Smooth muscle cell of the brain vasculature (primary cell): ENCODE measurements at regions not wholly inside any gene's neighbourhood (a gene's known extent, or its start where the extent isn't known, plus 50 kb on each side); places are given as distances from the start of the nearest gene placed in this dataset.

Experiments
- DNase-seq: peaks from one replicate; pipeline ENCODE4 v3.0.0-alpha.2; 2012; ENCODE audit warnings: low read depth, low spot score

GRCh38 chr4:128603081-128603480 is 206.4 kb upstream of the JADE1 start:
- no peak for DNase-seq

DNA sequence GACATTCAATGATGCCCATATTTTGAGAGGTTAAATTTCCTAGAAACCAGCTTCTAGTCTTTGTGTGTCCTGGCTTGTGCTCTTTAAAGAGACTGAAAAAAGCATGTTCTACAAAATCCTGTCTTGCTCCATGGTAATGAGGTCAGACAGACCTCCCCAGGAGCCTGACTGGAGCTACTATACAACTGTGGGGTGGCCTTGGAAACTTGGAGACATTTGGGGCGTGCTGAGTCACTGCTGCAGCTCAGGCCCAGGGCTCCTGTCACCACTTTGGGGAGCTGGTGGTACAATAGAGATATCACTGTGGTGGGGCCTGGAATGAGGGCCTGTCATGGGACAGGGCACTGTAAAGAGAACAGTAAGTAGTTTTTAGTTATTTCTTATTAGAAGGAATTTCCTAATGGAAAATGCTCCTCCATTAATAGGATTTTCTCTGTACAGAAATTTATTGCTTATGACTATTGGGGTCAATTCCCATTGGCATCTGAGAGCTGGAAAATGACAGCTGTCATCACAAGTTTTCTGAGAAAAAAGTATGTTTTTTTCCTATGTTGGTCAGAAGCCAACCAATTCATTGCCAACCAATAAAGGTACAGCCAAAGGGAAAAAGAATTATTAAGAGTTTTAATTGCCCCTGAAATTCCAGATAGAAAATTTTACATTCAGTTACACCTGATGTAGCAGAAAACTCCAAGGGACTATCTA is 207.4 kb upstream of the JADE1 start:
- DNase-seq, result no peak

DNA sequence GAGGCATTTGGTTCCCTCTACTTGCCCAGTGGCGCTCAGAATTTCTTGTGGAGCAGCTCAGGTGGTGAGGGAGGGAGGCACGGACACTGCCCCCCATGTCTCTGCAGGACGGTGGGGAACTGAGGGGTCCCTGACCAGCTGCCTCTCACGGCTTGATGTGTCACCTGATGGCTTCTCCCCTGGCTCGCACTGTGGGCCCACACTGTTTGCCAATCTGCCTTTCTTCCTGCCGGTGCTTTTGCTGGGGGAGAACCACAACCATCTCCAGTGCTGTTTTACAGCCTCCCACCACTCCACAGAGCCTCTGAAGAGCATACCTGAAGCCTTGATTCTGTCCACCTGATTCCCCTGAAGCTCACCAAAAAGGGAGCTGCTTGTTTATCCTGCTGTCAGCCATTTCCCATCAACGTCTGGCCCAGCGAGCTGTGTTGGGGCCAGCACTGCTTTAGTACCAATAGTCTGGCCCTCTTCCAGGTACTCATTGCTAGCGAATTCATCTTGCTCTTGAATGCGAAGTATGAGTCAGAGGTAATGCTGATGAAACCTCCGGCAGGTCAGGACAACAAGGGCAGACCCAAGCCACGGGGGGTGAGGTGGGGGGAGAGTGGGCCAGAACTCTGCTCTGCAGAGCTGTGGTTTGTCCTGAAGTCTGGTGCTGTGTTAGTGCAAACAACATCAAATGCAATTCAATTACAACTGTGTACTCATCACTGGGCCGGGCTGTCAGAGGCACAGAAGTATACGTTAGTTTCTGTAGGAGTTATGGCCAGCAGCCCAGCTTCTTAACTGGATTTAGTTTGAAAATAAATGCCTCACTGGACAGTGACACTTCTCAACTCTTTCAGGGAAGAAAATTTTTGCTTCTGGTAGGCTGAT is 208.3 kb upstream of the JADE1 start:
- peak; percentile 93 for DNase-seq

- DNase-seq, result no peak
These were observed 209.1 kb upstream of the JADE1 start for GRCh38 chr4:128600410-128600809.

- DNase-seq, result no peak
These were observed 212.0 kb upstream of the JADE1 start for GRCh38 chr4:128597500-128597899.

GRCh38 chr4:128596853-128597252 is 212.6 kb upstream of the JADE1 start:
- no peak for DNase-seq

DNA sequence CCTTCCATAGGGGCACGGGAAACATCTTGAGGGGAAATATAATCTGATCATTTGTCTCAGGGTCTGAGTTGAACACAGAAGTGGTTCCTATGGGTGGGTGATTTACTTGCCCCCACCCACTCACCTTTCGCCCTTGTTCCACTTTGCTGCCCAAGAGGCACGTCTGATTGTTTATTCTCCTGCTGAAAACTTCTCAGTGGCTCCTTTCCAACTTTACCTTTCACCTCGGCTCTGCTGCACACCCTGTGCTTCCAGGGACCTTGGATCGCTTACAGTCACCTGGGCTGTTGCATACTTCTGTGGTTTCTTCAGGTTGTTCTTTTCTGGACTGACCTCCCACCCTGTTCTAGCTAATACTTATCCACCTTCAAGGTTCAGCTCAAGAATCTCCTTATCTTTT is 213.4 kb upstream of the JADE1 start:
- no peak for DNase-seq

DNA sequence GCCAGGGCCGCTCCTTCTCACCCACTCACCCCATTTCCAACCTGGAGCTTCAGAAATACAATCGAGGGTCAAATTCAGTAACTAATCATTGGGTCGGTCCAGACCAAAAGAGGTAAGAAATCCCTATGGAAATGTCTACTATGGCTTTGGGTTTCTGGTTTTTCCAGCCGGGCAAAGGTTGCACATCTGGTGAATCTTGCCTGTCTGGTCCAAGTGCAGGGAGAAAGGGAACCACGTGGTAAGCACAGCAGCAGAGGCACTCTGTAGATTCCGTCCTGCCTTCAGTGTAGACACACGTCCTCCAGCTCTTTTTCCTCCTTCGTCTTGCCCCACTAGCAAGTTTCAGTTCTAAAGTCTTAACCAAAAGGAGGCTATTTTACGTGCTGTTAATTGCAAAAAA is 218.0 kb upstream of the JADE1 start:
- no peak for DNase-seq

GRCh38 chr4:128590773-128591172 is 218.7 kb upstream of the JADE1 start:
- DNase-seq, result no peak

- no peak for DNase-seq
These were observed 219.3 kb upstream of the JADE1 start for GRCh38 chr4:128590034-128590740.

- DNase-seq, result no peak
These were observed 220.0 kb upstream of the JADE1 start for GRCh38 chr4:128589384-128589965.

DNA sequence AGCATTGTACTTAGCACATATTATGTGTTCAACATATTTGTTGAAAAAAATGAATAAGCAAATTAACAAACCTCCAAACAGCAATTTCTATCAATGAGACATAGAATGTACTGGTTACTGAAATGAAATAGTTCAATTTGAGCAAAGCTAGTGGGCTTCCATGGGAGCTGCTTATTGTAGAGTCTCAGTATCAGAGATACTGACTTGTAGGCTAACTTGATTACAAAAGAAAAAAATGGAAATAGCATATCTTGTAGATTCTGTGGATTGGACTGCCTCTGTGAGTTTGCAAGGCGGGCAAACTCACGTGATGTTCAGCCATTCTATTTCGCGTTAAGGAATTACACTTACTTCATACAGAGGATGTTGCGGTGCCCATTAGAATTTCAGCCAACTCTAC is 222.1 kb upstream of the JADE1 start:
- no peak for DNase-seq

- no peak for DNase-seq
These were observed 225.5 kb upstream of the JADE1 start for GRCh38 chr4:128583753-128584712.

DNA sequence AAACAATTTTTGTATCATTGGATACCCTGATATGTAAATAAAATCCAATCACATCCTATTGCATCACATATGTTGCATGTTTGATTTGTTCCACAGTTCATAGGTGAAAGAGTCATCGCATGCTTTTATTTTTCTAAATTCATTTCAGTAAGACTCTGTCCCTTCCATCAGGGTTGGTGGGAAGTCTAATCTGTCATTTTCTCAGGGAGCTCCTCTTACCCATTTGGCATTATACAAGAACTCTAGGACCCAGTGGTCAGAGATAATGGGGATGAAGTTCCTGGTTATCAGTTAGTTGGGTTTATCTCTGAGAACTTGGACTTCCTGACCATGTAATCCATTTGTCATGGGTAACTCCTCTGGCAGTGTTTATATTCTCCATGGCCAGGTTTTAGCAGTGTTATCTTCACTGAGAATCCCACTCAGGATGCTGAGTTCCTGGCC is 227.1 kb upstream of the JADE1 start:
- no peak for DNase-seq

- DNase-seq, result no peak
These were observed 230.2 kb upstream of the JADE1 start for GRCh38 chr4:128579154-128579853.

GRCh38 chr4:128574706-128575105 is 234.8 kb upstream of the JADE1 start:
- no peak for DNase-seq

DNA sequence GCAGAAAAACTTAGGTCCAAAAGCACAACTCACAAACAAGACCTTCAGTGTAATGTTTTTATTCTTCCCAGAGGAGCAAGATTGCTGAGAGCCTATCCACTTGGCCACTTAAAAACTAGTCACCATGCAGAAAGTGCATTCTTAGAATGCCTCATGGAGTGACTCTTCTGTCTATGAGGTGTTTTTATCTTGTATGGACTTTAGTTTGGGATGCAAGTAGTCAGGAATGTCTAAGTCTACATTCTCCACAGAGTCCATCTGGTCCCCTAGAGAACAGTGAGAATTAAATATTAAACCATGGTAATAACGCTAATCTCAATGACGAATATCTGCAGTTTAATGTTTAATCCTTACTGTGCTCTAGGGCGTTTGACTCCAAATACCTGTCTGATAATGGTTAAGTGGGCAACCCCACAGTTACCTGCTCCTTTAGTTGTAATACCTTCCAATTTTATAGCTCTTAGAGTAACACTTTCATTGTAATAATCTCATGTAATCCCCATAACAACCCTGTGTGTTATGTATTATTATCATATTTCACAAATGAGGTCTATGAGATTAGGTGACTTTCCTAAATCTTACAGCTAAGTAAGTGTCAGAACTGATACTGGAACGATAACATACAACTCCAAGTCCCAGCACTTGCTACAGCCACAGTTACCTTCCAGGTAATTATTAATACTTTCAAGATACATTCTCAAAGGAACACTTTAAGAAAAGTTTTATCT is 235.6 kb upstream of the JADE1 start:
- DNase-seq, result no peak

GRCh38 chr4:128572778-128573241 is 236.7 kb upstream of the JADE1 start:
- DNase-seq, result no peak

- peak; percentile 86 for DNase-seq
These were observed 237.8 kb upstream of the JADE1 start for GRCh38 chr4:128571747-128572146.
